GM12891 (cell line): ENCODE measurements at regions not wholly inside any gene's neighbourhood (a gene's known extent, or its start where the extent isn't known, plus 50 kb on each side); places are given as distances from the start of the nearest gene placed in this dataset.

Experiments used
- POLR2A ChIP-seq: IDR thresholded peaks from 2 replicates; pipeline ENCODE4 v1.6.1; 2011; ENCODE audit warnings: low read depth, low read length, control low read depth
- POLR2AphosphoS5 ChIP-seq: IDR thresholded peaks from 2 replicates; pipeline ENCODE4 v1.6.1; 2011; ENCODE audit warnings: low read depth, low read length, control low read depth
- POU2F2 ChIP-seq: IDR thresholded peaks from 2 replicates; pipeline ENCODE4 v1.6.1; 2011; ENCODE audit warnings: low read depth, mild to moderate bottlenecking, control low read depth, low read length, moderate library complexity
- SPI1 ChIP-seq: IDR thresholded peaks from 2 replicates; pipeline ENCODE4 v1.6.1; 2011; ENCODE audit warnings: low read depth, low read length, control low read depth
- TAF1 ChIP-seq: IDR thresholded peaks from 2 replicates; pipeline ENCODE4 v1.6.1; 2011; ENCODE audit warnings: low read depth, low read length, control low read depth

DNA sequence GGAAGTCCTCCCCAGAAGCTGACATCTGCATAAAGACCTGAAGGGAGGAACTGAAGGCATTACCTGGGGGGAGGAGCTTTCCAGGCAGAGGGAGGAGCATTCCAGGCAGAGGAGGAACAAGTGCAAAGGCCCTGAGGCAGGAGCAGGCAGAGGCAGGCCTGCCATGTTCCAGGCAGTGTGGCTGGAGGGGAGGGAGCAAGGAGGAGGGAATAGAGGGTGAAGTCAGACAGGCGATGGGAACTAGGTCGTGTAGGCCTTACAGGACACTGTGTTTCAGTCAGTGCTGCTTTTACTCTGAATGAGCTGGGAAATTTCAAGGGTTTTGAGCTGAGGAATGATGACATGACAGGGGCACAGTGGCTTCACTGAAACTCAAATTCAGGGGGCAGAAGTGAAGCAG lies 292.7 kb downstream of the BCOR start:
- TF ChIP-seq POLR2A (no peak), POU2F2 (no peak), POLR2AphosphoS5 (no peak), SPI1 (no peak), TAF1 (no peak)
